Activated CD8-positive, alpha-beta T cell treated with anti-CD3 and anti-CD28 coated beads for 36 hours (primary cell): ENCODE measurements at regions not wholly inside any gene's neighbourhood (a gene's known extent, or its start where the extent isn't known, plus 50 kb on each side); places are given as distances from the start of the nearest gene placed in this dataset.

Experiments
- ATAC-seq: fragments of 200-7000 bp; cut with Tn5 transposase; one replicate; pipeline ENCODE4 v1.10.0; 2021; ENCODE audit warnings: mild to moderate bottlenecking, moderate library complexity
- CTCF ChIA-PET: fragments of 350-600 bp; sonication (Branson Sonifier 250); formaldehyde crosslinking; loops from one replicate; lab custom pipeline; 2021; ENCODE audit warnings: antibody characterized with exemption; lab: Charles Lee
- POLR2A ChIA-PET: fragments of 350-600 bp; sonication (Branson Sonifier 250); formaldehyde crosslinking; loops from one replicate; lab custom pipeline; 2021; ENCODE audit warnings: antibody characterized with exemption; lab: Charles Lee
- DNase-seq: peaks from one replicate; pipeline ENCODE4 v3.0.0-alpha.2; 2020
- H3K27ac Mint-ChIP-seq: one replicate; pipeline ENCODE4 v1.8.0; 2021; ENCODE audit warnings: mild to moderate bottlenecking, mixed read lengths
- H3K27me3 Mint-ChIP-seq: one replicate; pipeline ENCODE4 v1.8.0; 2021; ENCODE audit warnings: mixed read lengths
- H3K36me3 Mint-ChIP-seq: one replicate; pipeline ENCODE4 v1.8.0; 2021; ENCODE audit warnings: low read depth, mixed read lengths
- H3K4me1 Mint-ChIP-seq: one replicate; pipeline ENCODE4 v1.8.0; 2021; ENCODE audit warnings: low read depth, mixed read lengths
- H3K4me3 Mint-ChIP-seq: one replicate; pipeline ENCODE4 v1.8.0; 2021; ENCODE audit warnings: mild to moderate bottlenecking, moderate library complexity, mixed read lengths
- H3K9me3 Mint-ChIP-seq: one replicate; pipeline ENCODE4 v1.8.0; 2021; ENCODE audit warnings: mixed read lengths
- intact Hi-C: fragments of 100-400 bp; cut with micrococcal nuclease; formaldehyde crosslinking; loops from one replicate; pipeline ENCODE4 v1.10.0; 2022
- TF ChIP-seq, protein P1 (sequence below): fragments of 200-600 bp; IDR thresholded peaks from one replicate; pipeline ENCODE4 v1.8.0; 2022; ENCODE audit warnings: antibody characterized with exemption, mild to moderate bottlenecking

DNA sequence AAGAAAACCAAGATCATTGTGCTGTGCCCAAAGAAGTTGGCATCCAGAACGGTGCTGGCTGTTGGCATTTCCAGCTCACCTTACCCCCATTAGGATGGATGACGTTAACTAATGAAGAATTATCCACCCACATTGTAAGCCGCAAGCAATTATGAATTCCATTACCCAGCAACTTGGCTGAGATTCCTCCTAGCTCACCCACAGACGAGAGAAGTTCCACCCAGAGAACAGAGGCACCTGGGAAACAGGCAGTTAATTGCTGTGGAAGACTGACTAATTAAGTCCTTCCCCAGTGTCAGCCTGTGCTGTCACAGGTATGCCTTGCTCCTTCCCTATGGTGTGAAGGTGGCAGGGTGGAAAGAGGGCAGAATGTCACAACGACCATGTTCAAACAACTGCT lies 456.2 kb upstream of the CDH5 start:
- no peaks in the 10 kb centered on the region for H3K36me3 Mint-ChIP-seq
- POLR2A ChIA-PET: no interaction called here
- no peak for ATAC-seq
- TF ChIP-seq, protein P1, sequence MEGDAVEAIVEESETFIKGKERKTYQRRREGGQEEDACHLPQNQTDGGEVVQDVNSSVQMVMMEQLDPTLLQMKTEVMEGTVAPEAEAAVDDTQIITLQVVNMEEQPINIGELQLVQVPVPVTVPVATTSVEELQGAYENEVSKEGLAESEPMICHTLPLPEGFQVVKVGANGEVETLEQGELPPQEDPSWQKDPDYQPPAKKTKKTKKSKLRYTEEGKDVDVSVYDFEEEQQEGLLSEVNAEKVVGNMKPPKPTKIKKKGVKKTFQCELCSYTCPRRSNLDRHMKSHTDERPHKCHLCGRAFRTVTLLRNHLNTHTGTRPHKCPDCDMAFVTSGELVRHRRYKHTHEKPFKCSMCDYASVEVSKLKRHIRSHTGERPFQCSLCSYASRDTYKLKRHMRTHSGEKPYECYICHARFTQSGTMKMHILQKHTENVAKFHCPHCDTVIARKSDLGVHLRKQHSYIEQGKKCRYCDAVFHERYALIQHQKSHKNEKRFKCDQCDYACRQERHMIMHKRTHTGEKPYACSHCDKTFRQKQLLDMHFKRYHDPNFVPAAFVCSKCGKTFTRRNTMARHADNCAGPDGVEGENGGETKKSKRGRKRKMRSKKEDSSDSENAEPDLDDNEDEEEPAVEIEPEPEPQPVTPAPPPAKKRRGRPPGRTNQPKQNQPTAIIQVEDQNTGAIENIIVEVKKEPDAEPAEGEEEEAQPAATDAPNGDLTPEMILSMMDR: no peak
- intact Hi-C loops: no loop called here
- H3K9me3 Mint-ChIP-seq: peaks cover 1% of the 10 kb centered on the region
- no peaks in the 10 kb centered on the region for H3K27me3 Mint-ChIP-seq
- H3K4me3 Mint-ChIP-seq: no peak overlapping the region
- CTCF ChIA-PET: no interaction called here
- DNase-seq: no peak
- no peak overlapping the region for H3K27ac Mint-ChIP-seq
- H3K4me1 Mint-ChIP-seq: no peaks in the 10 kb centered on the region

DNA sequence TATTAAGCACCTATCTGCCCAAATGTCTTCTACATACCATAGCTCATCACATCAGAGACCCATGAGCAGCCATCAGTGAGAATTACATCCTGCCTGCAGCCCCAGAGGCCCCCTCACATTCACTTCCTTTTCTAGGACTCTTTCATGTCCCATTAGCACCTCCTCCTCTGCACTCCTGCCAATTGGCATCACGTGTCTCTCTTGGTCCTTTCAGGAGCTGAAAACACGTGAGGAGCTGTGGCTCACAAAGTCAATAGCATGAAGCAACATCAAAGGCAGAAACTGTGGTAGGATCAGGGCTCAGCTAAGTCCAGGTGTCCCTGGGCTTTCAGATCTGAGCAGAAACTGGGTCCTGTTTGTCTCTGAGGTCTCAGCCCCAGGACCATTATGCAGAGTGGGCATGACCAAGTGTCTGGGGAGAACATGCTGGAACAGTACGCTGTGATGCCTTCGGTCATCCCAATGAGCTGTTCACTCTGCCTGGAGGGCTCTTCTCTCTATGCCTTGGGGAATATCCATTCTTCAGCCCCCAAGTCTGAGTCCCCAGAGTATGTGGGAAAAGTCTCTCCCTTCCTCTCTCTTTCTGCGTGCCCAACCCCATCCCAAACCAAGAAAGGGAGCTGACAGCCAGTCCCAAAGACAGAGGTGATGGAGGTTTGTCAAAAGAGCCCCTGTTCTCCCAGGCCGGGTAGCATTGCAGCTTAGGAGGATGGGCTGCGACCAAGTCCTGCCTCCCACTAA lies 457.0 kb upstream of the CDH5 start:
- ChIA-PET CTCF (no interaction called here), POLR2A (no interaction called here)
- TF ChIP-seq, protein P1: no peak
- Mint-ChIP-seq H3K36me3 (no peaks in the 10 kb centered on the region), H3K4me1 (no peaks in the 10 kb centered on the region), H3K4me3 (no peak overlapping the region), H3K27me3 (no peaks in the 10 kb centered on the region), H3K9me3 (peaks cover 1% of the 10 kb centered on the region), H3K27ac (no peak overlapping the region)
- intact Hi-C loops: no loop called here
- ATAC-seq (no peak), DNase-seq (no peak)

DNA sequence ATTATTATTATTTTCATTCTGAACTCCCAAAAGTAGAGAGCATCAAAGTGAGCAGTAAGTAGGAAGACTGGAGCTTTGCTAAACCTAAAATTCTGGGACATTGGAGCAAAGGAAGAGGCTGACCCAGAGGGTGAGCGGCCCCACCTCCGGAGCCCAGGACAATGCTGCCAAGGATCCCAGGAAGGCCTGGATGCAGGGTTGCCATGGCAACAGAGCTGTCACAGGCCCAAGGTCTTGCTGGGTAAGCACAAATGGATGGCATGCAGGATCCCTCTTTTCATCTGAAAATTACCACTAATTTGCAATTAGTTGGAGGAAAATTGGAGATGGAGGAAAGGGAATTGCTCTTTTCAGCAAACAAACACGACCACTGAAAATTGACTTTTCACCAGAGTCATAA lies 457.9 kb upstream of the CDH5 start:
- ChIA-PET CTCF (no interaction called here), POLR2A (no interaction called here)
- intact Hi-C loops: no loop called here
- peaks cover 1% of the 10 kb centered on the region for H3K9me3 Mint-ChIP-seq
- H3K4me1 Mint-ChIP-seq: no peaks in the 10 kb centered on the region
- H3K27me3 Mint-ChIP-seq: no peaks in the 10 kb centered on the region
- ATAC-seq (no peak), DNase-seq (no peak)
- TF ChIP-seq, protein P1: no peak
- no peak overlapping the region for H3K4me3 Mint-ChIP-seq
- no peaks in the 10 kb centered on the region for H3K36me3 Mint-ChIP-seq
- H3K27ac Mint-ChIP-seq: no peak overlapping the region

DNA sequence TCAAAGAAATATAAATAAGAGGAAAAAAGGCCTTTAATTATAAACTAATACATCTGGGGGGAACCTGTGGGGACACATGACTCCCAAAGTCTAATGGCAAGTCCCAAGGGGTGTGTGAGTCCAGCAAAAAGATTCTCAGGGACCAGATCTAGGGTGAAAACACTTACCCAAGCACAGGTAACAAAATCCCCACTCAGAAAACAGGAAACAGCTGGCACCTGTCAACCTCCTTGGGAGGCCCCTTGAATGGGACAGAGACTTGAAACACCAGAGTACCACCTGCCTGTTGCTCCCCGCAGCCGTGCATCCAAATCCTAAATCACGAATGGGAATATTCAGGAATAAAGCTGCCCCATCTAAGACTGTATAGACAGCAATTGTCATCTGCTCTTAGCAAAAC lies 461.2 kb upstream of the CDH5 start:
- no peaks in the 10 kb centered on the region for H3K4me1 Mint-ChIP-seq
- H3K9me3 Mint-ChIP-seq: no peaks in the 10 kb centered on the region
- intact Hi-C loops: no loop called here
- no peak overlapping the region for H3K4me3 Mint-ChIP-seq
- H3K27ac Mint-ChIP-seq: no peak overlapping the region
- H3K36me3 Mint-ChIP-seq: no peaks in the 10 kb centered on the region
- no peaks in the 10 kb centered on the region for H3K27me3 Mint-ChIP-seq
- ATAC-seq (no peak), DNase-seq (no peak)
- TF ChIP-seq, protein P1: no peak
- POLR2A ChIA-PET: no interaction called here
- CTCF ChIA-PET: no interaction called here

DNA sequence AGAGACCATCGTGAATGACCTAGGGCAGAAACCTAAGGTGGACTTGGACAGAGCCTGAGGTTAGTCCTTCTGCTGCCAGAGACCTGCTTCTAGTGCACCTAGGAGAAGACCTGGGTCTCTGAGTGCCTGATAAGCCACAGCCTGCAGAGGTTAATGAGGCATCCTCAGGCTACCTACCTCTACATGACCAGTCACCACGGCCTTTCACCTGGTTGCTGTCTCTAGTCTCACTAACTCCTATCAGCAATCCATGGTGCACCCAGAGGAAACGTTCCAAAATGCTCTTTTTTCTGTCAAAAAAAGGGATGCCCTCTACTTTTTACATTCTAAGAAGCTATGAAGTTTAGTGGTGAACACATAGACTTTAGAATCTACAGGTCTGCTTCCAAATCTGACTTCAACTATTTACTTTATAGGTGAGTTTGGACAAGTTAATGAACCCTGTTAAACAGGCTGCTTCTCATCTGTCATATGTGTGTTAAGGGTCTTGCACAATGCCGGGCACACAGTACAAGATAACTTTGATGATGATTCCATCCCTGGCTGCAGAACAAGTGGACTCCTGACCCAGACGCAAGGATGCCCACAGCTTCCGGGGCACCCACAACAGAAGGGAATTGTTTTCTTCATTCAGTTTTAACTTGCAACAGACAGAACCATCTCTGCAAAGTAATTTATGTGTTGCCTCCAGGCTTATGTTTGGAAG lies 469.9 kb upstream of the CDH5 start:
- ChIA-PET CTCF (no interaction called here), POLR2A (no interaction called here)
- no peak for ATAC-seq
- no peaks in the 10 kb centered on the region for H3K27me3 Mint-ChIP-seq
- no peaks in the 10 kb centered on the region for H3K36me3 Mint-ChIP-seq
- no peaks in the 10 kb centered on the region for H3K4me1 Mint-ChIP-seq
- intact Hi-C loops: no loop called here
- DNase-seq: no peak
- TF ChIP-seq, protein P1: no peak
- H3K9me3 Mint-ChIP-seq: no peaks in the 10 kb centered on the region
- H3K27ac Mint-ChIP-seq: no peak overlapping the region
- H3K4me3 Mint-ChIP-seq: no peak overlapping the region
